NB4 (cell line): ENCODE measurements at regions not wholly inside any gene's neighbourhood (a gene's known extent, or its start where the extent isn't known, plus 50 kb on each side); places are given as distances from the start of the nearest gene placed in this dataset.

Experiments used
- DNase-seq: peaks from one replicate; pipeline ENCODE4 v3.0.0; 2010; ENCODE audit warnings: low read depth
- H3K4me3 ChIP-seq: one replicate; pipeline ENCODE4 v1.5.1; 2011; ENCODE audit warnings: mild to moderate bottlenecking, low read depth, low read length, moderate library complexity
- MYC ChIP-seq: IDR thresholded peaks from 2 replicates; pipeline ENCODE4 v1.6.1; 2011; ENCODE audit warnings: low read depth, low read length
- POLR2A ChIP-seq: IDR thresholded peaks from 2 replicates; pipeline ENCODE4 v1.6.1; 2011; ENCODE audit warnings: mild to moderate bottlenecking; ENCODE audit not compliant: insufficient read length; ENCODE audit errors: extremely low read depth
- TF ChIP-seq, protein P1 (sequence below): IDR thresholded peaks from 2 replicates; pipeline ENCODE4 v1.6.1; 2011; ENCODE audit warnings: low read depth, low read length
- TF ChIP-seq, protein P2 (sequence below): IDR thresholded peaks from one replicate; pipeline ENCODE4 v1.5.1; 2012; ENCODE audit warnings: low read depth, low read length

- no peak for DNase-seq
- TF ChIP-seq MYC: no peak
- TF ChIP-seq, protein P1, sequence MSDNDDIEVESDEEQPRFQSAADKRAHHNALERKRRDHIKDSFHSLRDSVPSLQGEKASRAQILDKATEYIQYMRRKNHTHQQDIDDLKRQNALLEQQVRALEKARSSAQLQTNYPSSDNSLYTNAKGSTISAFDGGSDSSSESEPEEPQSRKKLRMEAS: no peak
- TF ChIP-seq, protein P2, sequence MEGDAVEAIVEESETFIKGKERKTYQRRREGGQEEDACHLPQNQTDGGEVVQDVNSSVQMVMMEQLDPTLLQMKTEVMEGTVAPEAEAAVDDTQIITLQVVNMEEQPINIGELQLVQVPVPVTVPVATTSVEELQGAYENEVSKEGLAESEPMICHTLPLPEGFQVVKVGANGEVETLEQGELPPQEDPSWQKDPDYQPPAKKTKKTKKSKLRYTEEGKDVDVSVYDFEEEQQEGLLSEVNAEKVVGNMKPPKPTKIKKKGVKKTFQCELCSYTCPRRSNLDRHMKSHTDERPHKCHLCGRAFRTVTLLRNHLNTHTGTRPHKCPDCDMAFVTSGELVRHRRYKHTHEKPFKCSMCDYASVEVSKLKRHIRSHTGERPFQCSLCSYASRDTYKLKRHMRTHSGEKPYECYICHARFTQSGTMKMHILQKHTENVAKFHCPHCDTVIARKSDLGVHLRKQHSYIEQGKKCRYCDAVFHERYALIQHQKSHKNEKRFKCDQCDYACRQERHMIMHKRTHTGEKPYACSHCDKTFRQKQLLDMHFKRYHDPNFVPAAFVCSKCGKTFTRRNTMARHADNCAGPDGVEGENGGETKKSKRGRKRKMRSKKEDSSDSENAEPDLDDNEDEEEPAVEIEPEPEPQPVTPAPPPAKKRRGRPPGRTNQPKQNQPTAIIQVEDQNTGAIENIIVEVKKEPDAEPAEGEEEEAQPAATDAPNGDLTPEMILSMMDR: no peak
- TF ChIP-seq POLR2A: no peak
- no peak overlapping the region for H3K4me3 ChIP-seq
Observed at GRCh38 chr11:15906481-15907035, 449.8 kb downstream of the SOX6 start.

DNA sequence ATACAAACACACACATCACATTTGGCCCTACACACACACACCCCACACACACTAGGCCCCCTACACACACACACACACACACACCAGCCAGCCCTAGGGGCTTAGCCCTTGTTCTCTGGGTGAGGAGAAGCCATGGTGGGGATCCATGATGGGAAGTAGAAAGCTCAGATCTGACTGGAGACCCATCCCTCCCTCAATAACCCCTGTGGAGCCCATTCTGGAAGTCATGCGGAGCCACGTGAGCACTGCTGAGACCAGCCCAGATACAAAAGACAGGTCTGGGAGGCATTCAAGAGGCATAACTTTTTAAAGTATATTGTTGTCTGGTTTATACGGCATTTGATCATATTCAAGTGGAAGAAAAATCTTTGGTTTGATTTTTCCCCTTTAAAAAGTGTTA, 448.5 kb downstream of the SOX6 start:
- H3K4me3 ChIP-seq: no peak overlapping the region
- no peak for DNase-seq
- TF ChIP-seq, protein P2: no peak
- TF ChIP-seq MYC (no peak), POLR2A (no peak)
- TF ChIP-seq, protein P1: no peak

DNA sequence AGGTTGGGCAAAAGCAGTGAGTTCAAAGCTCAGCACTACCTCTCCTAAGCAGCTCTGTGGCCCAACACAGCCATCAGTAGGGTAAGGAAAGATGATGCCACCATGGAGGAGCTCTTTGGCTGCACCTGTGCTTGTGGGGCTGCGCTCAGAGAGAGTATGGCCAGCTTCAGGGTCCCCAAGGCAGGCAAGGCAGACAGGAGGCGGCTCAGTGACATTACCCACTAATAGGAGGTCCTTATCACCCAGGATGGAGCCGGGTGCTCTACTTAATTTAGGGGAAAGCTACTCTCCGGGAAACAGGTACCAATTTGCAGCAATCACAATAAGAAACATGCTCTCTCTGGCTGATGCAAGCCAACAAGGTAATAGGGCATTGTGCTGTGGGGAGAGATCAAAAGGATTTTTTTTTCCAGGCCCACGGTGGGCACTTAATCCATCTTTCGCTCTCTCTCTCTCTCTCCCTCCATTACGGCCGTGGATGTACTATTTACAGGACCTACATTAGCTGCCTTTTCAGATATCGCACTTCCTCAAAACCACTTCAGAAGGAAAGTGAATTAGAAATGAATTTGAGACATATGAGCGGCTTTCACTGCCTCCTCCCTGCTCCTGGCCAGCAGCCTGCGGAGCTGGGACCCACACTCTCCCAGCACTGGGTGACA, 446.3 kb downstream of the SOX6 start:
- no peak overlapping the region for H3K4me3 ChIP-seq
- no peak for DNase-seq
- TF ChIP-seq, protein P1: no peak
- TF ChIP-seq POLR2A: no peak
- TF ChIP-seq, protein P2: no peak
- TF ChIP-seq MYC: no peak

- no peak for TF ChIP-seq MYC
- TF ChIP-seq POLR2A: no peak
- TF ChIP-seq, protein P2: no peak
- TF ChIP-seq, protein P1: no peak
- no peak for DNase-seq
- H3K4me3 ChIP-seq: no peak overlapping the region
Observed at GRCh38 chr11:15910761-15911160, 445.6 kb downstream of the SOX6 start.

- DNase-seq: no peak
- no peak for TF ChIP-seq MYC
- TF ChIP-seq, protein P1: no peak
- TF ChIP-seq POLR2A: no peak
- TF ChIP-seq, protein P2: no peak
- no peak overlapping the region for H3K4me3 ChIP-seq
Observed at GRCh38 chr11:15911377-15912044, 444.8 kb downstream of the SOX6 start.
